ENCODE measurements at regions not wholly inside any gene's neighbourhood (a gene's known extent, or its start where the extent isn't known, plus 50 kb on each side); places are given as distances from the start of the nearest gene placed in this dataset.

DNA sequence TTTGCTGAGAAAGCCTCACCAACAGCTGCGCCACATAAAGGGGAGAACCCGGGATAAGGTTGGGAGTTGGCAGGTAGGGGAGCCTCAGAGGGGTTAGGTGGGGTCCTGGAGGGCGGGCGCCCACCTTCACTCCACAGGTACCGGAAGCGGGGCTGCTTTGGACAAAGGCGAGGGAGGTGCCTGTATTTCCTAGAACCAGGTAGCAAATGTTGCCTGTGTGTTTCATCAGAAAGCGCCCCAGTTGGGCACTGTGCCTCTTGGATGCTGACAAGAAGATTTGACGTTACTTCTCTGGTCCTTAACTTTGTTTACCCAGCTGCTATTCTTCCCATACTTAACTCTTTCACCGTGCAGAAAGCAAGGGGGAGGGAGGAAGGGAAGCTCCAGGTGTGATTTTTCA is 278.9 kb downstream of the ZNF536 start:
- Mint-ChIP-seq H3K36me3 (ENCODE audit: low read depth) (no peaks in the 10 kb centered on the region), H3K4me1 (peaks cover 27% of the 10 kb centered on the region), H3K27ac (no peak overlapping the region), H3K27me3 (ENCODE audit: insufficient read depth, low read depth, poor library complexity) (peaks cover 6% of the 10 kb centered on the region), H3K9me3 (no peaks in the 10 kb centered on the region), H3K4me3 (no peak overlapping the region)
- Histone ChIP-seq H3K36me3 (ENCODE audit: insufficient read depth) (no peaks in the 10 kb centered on the region), H3K27me3 (ENCODE audit: insufficient read depth) (no peaks in the 10 kb centered on the region), H3K4me3 (no peak overlapping the region), H3K27ac (ENCODE audit: low read depth) (no peak overlapping the region), H2AFZ (peak overlapping the region; percentile 12), H3F3A (replicated peaks; ENCODE audit: low read depth) (no peaks in the 10 kb centered on the region), H3K79me2 (replicated peaks; ENCODE audit: insufficient read depth) (no peaks in the 10 kb centered on the region), H3K4me1 (ENCODE audit: insufficient read depth) (peaks cover 13% of the 10 kb centered on the region), H3K4me2 (no peak overlapping the region), H3K9me2 (ENCODE audit: insufficient read depth) (no peaks in the 10 kb centered on the region), H4K20me1 (replicated peaks; ENCODE audit: insufficient read depth) (no peaks in the 10 kb centered on the region)
- TF ChIP-seq ZNF331 (CRISPR knock-in tag; IDR thresholded peaks at IDR 0.05; ENCODE audit: low read depth), result no peak
- TF ChIP-seq, protein P1, sequence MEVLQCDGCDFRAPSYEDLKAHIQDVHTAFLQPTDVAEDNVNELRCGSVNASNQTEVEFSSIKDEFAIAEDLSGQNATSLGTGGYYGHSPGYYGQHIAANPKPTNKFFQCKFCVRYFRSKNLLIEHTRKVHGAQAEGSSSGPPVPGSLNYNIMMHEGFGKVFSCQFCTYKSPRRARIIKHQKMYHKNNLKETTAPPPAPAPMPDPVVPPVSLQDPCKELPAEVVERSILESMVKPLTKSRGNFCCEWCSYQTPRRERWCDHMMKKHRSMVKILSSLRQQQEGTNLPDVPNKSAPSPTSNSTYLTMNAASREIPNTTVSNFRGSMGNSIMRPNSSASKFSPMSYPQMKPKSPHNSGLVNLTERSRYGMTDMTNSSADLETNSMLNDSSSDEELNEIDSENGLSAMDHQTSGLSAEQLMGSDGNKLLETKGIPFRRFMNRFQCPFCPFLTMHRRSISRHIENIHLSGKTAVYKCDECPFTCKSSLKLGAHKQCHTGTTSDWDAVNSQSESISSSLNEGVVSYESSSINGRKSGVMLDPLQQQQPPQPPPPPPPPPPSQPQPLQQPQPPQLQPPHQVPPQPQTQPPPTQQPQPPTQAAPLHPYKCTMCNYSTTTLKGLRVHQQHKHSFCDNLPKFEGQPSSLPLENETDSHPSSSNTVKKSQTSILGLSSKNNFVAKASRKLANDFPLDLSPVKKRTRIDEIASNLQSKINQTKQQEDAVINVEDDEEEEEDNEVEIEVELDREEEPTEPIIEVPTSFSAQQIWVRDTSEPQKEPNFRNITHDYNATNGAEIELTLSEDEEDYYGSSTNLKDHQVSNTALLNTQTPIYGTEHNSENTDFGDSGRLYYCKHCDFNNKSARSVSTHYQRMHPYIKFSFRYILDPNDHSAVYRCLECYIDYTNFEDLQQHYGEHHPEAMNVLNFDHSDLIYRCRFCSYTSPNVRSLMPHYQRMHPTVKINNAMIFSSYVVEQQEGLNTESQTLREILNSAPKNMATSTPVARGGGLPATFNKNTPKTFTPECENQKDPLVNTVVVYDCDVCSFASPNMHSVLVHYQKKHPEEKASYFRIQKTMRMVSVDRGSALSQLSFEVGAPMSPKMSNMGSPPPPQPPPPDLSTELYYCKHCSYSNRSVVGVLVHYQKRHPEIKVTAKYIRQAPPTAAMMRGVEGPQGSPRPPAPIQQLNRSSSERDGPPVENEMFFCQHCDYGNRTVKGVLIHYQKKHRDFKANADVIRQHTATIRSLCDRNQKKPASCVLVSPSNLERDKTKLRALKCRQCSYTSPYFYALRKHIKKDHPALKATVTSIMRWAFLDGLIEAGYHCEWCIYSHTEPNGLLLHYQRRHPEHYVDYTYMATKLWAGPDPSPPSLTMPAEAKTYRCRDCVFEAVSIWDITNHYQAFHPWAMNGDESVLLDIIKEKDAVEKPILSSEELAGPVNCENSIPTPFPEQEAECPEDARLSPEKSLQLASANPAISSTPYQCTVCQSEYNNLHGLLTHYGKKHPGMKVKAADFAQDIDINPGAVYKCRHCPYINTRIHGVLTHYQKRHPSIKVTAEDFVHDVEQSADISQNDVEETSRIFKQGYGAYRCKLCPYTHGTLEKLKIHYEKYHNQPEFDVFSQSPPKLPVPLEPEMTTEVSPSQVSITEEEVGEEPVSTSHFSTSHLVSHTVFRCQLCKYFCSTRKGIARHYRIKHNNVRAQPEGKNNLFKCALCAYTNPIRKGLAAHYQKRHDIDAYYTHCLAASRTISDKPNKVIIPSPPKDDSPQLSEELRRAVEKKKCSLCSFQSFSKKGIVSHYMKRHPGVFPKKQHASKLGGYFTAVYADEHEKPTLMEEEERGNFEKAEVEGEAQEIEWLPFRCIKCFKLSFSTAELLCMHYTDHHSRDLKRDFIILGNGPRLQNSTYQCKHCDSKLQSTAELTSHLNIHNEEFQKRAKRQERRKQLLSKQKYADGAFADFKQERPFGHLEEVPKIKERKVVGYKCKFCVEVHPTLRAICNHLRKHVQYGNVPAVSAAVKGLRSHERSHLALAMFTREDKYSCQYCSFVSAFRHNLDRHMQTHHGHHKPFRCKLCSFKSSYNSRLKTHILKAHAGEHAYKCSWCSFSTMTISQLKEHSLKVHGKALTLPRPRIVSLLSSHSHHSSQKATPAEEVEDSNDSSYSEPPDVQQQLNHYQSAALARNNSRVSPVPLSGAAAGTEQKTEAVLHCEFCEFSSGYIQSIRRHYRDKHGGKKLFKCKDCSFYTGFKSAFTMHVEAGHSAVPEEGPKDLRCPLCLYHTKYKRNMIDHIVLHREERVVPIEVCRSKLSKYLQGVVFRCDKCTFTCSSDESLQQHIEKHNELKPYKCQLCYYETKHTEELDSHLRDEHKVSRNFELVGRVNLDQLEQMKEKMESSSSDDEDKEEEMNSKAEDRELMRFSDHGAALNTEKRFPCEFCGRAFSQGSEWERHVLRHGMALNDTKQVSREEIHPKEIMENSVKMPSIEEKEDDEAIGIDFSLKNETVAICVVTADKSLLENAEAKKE (CRISPR knock-in tag; IDR thresholded peaks at IDR 0.05), result no peak
- TF ChIP-seq CREB1 (CRISPR knock-in tag; IDR thresholded peaks at IDR 0.05; ENCODE audit: low read depth), result no peak
- TF ChIP-seq NANOG (IDR thresholded peaks at IDR 0.05; ENCODE audit: borderline replicate concordance), result no peak
- TF ChIP-seq POLR2AphosphoS5 (IDR thresholded peaks at IDR 0.05; ENCODE audit: low read depth), result no peak
- no peak for TF ChIP-seq STAT1 (IDR thresholded peaks at IDR 0.05; ENCODE audit: unreplicated experiment)
- no peak for TF ChIP-seq ETS1 (IDR thresholded peaks at IDR 0.05)
- no peak for TF ChIP-seq CTCF (conservative IDR thresholded peaks at IDR 0.05; ENCODE audit: low read depth in 2 of 2)
- TF ChIP-seq ZNF114 (CRISPR knock-in tag; IDR thresholded peaks at IDR 0.05), result no peak
- TF ChIP-seq, protein P2, sequence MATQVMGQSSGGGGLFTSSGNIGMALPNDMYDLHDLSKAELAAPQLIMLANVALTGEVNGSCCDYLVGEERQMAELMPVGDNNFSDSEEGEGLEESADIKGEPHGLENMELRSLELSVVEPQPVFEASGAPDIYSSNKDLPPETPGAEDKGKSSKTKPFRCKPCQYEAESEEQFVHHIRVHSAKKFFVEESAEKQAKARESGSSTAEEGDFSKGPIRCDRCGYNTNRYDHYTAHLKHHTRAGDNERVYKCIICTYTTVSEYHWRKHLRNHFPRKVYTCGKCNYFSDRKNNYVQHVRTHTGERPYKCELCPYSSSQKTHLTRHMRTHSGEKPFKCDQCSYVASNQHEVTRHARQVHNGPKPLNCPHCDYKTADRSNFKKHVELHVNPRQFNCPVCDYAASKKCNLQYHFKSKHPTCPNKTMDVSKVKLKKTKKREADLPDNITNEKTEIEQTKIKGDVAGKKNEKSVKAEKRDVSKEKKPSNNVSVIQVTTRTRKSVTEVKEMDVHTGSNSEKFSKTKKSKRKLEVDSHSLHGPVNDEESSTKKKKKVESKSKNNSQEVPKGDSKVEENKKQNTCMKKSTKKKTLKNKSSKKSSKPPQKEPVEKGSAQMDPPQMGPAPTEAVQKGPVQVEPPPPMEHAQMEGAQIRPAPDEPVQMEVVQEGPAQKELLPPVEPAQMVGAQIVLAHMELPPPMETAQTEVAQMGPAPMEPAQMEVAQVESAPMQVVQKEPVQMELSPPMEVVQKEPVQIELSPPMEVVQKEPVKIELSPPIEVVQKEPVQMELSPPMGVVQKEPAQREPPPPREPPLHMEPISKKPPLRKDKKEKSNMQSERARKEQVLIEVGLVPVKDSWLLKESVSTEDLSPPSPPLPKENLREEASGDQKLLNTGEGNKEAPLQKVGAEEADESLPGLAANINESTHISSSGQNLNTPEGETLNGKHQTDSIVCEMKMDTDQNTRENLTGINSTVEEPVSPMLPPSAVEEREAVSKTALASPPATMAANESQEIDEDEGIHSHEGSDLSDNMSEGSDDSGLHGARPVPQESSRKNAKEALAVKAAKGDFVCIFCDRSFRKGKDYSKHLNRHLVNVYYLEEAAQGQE (IDR thresholded peaks at IDR 0.05; ENCODE audit: unreplicated experiment), result no peak
- no peak for TF ChIP-seq EZH2 (IDR thresholded peaks at IDR 0.05; ENCODE audit: low read depth, unreplicated experiment)
- TF ChIP-seq EZH2phosphoT487 (IDR thresholded peaks at IDR 0.05; ENCODE audit: unreplicated experiment), result no peak
- no peak for TF ChIP-seq JUNB (IDR thresholded peaks at IDR 0.05; ENCODE audit: unreplicated experiment)
- ATAC-seq (no peak), DNase-seq (ENCODE audit: low spot score) (no peak)
